HG02884 (cell line): ENCODE measurements at regions not wholly inside any gene's neighbourhood (a gene's known extent, or its start where the extent isn't known, plus 50 kb on each side); places are given as distances from the start of the nearest gene placed in this dataset.
A peak's percentile ranks its signal among the peaks of the same experiment; 100 is the strongest.
"Not testable (repeated sequence)": the region's sequence is repeated elsewhere in the genome, so short reads cannot be mapped to it uniquely, and the experiment has no call there.

ENCODE experiments used
- ATAC-seq: cut with Tn5 transposase; IDR thresholded peaks from one replicate; pipeline ENCODE4 v1.9.1; 2021; ENCODE audit warnings: mild to moderate bottlenecking, moderate library complexity; ENCODE audit not compliant: unreplicated experiment

GRCh38 chr5:98259595-98259994, 513.9 kb upstream of the RGMB start:
- no peak for ATAC-seq

- ATAC-seq: no peak
These were observed 510.4 kb upstream of the RGMB start for GRCh38 chr5:98263084-98263483.

GRCh38 chr5:98268162-98268860, 505.2 kb upstream of the RGMB start:
- ATAC-seq: no peak

- no peak for ATAC-seq
These were observed 497.5 kb upstream of the RGMB start for GRCh38 chr5:98275980-98276379.

DNA sequence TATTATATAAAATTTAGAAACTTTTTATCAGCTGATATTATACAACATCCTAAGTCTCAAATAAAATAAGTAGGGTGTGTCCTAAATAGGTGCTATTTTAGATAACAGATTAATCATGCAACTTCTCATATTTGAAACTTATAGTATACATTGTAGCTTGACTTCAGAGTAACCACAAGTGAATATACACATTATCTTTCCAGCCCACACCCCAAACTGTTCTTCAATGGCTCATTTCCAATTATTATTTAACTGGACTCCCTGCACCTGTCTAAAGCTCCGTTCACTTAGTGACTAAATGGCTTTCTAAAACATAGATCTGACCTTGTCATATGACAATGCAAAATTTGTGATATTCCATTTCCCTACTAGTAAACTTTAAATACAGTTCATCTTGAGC, 490.9 kb upstream of the RGMB start:
- ATAC-seq: no peak

DNA sequence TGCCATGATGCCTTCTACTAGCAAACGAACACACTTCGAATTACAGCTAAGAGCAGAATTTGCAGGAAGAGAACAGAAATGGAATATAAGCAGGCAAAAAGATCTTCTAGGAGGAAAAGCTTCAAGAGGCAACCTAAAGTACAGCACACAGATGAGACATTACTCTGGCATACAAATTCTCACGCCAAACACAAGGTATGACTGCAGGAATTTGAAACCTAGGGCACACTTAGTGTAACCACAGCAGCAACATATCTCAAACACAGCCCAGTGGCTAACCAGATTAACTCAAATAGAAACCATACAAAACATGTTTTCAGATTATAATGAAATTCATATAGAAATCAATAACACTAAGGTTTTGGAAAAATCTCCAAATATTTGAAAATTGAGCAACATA, 481.0 kb upstream of the RGMB start:
- ATAC-seq: no peak

DNA sequence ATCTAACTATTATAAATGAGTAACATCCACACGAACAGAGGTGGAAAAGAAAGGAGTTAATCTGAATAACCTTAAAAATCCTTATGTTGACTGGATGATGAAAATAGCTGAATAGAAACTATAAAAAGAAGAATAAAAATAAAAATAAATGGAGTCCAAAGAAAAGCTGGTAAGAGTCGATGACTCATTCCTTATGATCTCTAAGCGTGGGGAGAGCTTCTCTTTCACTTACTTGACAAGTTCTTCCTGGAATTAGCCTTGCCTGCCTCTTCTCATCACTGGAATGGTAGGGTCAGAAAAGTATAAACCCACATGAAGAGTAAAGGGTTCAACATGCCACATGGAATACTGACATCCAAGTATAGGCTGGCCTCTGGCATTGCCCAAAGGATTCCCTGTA, 477.0 kb upstream of the RGMB start:
- no peak for ATAC-seq

- no peak for ATAC-seq
These were observed 474.0 kb upstream of the RGMB start for GRCh38 chr5:98299435-98299834.

- no peak for ATAC-seq
These were observed 471.9 kb upstream of the RGMB start for GRCh38 chr5:98301547-98301946.

- no peak for ATAC-seq
These were observed 465.7 kb upstream of the RGMB start for GRCh38 chr5:98307811-98308210.

- ATAC-seq: no peak
These were observed 465.2 kb upstream of the RGMB start for GRCh38 chr5:98308231-98308630.

DNA sequence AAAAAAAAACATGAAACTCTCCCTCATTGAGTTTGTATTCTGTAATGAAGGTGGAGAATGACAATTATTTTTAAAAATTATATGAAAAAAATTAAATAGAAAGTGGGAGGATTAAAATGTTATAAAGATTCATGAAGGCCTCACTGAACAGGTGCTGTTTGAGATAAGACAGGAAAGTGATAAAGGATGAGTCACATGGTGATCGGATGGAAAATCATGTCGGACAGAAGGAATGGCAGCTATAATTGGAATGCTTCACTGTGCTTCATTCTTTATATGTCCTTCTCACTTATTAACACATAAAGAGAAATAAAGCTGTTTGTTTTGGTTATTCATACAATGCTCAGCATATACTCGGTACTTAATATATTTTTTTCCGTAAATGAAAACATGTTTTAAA, 464.5 kb upstream of the RGMB start:
- ATAC-seq: no peak

GRCh38 chr5:98309785-98310598, 463.5 kb upstream of the RGMB start:
- ATAC-seq: peak; percentile 84

DNA sequence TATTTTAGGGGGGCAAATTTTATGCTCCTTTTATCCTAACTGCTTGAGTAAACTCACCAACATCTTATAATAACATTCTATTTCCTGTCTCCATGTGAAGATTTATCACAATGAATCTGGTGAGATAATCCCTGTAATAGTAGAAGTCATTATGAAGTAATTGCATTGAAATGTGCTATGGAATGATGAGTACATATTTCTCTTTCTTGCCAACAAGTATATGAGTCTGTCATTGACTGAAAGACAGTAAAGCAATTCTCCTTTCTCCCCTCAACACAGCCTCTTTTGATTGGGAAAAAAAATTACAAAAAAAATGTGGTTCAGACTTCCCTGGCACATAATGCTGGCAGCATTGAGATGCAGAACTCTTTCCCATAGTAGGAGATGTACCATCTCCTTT, 459.2 kb upstream of the RGMB start:
- no peak for ATAC-seq

DNA sequence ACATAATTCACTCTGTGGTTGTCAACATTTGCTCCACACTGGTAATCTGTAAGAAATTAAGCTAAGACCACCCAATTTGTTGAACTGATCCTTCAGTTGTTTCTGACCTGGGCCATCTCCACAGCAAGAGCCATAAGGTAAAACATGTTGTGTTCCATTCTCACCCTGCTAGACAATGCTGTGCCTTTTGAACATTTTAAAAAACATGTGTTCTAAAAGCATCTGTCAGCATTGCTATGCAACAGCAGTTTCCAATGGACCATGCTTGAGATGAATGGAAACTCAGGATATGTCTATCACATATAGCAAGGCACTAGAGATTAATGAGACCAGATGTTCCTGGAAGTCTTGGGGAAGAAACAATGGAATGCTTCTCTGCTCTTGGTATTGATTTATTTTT, 455.1 kb upstream of the RGMB start:
- ATAC-seq: no peak

- ATAC-seq: no peak
These were observed 454.0 kb upstream of the RGMB start for GRCh38 chr5:98319299-98320011.

GRCh38 chr5:98320343-98320742, 453.1 kb upstream of the RGMB start:
- no peak for ATAC-seq

GRCh38 chr5:98321361-98321760, 452.1 kb upstream of the RGMB start:
- ATAC-seq: no peak

GRCh38 chr5:98325187-98325586, 448.3 kb upstream of the RGMB start:
- ATAC-seq: not testable (repeated sequence)

DNA sequence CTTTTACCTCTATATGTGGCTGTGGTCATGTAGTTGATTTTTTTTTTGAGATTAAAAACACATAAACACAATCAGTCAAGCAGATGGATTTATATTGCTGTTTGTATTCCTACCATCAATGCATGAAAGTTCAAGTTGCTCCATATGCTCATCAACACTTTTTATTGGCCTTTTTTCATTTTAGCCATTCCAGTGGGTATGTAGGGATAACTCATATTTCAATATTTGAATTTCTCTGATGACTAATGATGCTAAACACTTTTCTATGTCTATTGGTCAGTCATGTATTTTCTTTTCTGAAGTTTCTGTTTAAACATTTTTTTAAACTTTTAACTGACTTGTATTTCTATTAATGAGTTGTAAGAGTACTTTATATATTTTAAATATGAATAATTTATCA, 445.4 kb upstream of the RGMB start:
- no peak for ATAC-seq

DNA sequence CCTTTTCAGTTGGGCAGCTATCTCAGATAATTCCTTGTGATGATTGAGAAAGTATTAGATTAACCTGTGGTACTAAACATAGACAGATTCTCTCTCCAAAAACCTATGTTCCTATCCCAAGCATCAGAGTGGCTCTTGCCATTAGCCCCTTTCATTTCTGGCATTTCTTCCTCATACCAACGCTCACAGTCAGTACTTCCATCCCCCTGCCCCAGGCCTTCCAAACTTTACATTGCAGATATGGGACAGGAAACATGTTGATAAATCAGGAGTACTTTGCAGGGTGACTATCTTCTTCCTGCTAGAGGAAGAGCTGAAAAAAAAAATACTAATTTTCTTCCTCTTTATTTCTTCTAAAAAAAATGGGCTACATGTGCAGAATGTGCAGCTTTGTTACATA, 442.6 kb upstream of the RGMB start:
- no peak for ATAC-seq

- ATAC-seq: no peak
These were observed 439.5 kb upstream of the RGMB start for GRCh38 chr5:98333921-98334320.
